AG09319 (cell line): ENCODE measurements at regions not wholly inside any gene's neighbourhood (a gene's known extent, or its start where the extent isn't known, plus 50 kb on each side); places are given as distances from the start of the nearest gene placed in this dataset.
A peak's percentile ranks its signal among the peaks of the same experiment; 100 is the strongest.

Experiments used
- DNase-seq: peaks from one replicate; pipeline ENCODE4 v3.0.0-alpha.2; 2010; ENCODE audit warnings: low read depth; ENCODE audit errors: extremely low read depth
- CTCF ChIP-seq: IDR thresholded peaks from 2 replicates; pipeline ENCODE4 v1.5.1; 2011; ENCODE audit warnings: low read depth, mild to moderate bottlenecking, inconsistent platforms, low read length, moderate library complexity

DNA sequence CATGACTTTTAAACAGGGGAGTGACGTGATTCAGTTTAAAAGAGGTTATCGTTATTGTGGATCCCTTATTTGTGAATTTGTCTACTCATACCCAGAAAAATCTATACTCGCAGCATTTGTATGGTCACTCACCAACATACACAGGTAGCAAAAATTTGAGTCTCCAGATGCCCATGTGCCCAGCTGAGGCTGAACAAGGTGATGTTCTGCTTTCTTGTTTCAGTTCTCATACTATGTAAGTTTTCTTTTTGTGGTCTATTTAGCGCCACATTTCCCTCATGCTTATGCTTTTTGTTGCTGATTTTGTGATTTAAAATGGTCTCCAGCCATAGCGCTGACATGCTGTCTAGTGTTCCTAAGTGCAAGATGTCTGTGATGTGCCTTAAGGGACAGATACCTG is 312.9 kb upstream of the SEMA3A start:
- no peak for DNase-seq
- TF ChIP-seq CTCF: no peak

GRCh38 chr7:84506151-84506550 is 311.6 kb upstream of the SEMA3A start:
- DNase-seq: no peak
- TF ChIP-seq CTCF: no peak

- TF ChIP-seq CTCF: no peak
- DNase-seq: no peak
Measured at GRCh38 chr7:84502239-84502638, 307.6 kb upstream of the SEMA3A start.

DNA sequence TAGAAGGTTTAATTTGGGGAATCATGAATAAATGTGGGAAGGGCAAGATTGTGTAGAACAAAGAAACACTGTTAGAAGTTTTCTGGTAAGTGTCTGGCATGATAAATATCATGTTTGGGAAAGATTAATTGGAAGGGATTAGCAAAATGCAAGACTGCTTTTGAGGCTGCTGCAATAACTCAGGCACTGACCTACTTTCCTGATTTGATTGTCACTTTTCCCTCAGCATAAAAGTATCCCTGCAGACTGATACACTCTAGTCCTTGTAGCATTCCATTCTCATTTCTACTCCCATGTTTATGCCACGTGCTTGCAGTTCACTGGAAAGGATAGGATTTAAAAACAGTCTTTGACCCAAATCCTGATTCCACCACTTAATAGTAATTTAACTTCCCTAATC is 303.3 kb upstream of the SEMA3A start:
- DNase-seq: no peak

DNA sequence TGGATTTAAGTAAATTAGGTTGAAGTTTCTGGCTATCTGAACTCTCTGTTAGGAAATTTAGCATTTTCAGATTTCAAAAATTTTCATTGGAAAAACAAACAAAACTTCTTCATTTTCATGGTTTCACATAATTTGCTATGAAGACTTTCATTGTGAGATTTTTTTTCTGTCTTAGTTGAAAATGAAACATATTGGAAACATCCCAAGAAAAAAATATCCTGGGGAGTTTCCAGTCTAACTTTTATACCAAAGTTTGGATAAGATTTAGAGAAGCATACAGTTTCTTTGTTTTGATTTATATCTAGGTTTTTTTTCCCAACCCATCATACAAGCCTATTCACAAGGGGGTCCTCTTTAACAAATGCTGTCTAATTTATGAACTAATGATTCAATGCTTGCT is 300.5 kb upstream of the SEMA3A start:
- no peak for TF ChIP-seq CTCF
- no peak for DNase-seq

More for the DNA sequence above, 303.3 kb upstream of the SEMA3A start:
- no peak for TF ChIP-seq CTCF

GRCh38 chr7:84492098-84493034 is 297.8 kb upstream of the SEMA3A start:
- no peak for TF ChIP-seq CTCF
- DNase-seq: peak; percentile 69

DNA sequence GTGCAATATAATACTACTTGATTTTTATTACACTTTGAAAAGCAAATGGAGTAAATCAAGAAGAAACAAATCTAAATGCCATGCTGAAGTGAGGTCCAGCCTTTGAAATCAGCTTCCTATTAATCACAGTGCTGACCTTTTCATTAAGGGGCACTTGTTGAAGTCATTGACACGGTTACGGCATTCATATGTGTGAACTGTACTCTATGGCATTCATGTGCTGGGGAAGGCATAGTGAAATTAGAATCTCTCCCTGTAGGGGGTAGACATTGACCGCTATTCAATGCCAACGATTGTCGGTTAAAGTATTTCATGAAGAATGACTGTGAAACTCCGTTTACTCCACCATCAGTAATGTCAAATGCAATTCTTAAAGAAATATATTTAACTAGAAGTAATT is 296.1 kb upstream of the SEMA3A start:
- peak; percentile 43 for TF ChIP-seq CTCF
- DNase-seq: peak; percentile 24
